Iris pigment epithelial cell (primary cell): ENCODE measurements at regions not wholly inside any gene's neighbourhood (a gene's known extent, or its start where the extent isn't known, plus 50 kb on each side); places are given as distances from the start of the nearest gene placed in this dataset.

ENCODE experiments used
- DNase-seq: peaks from one replicate; pipeline ENCODE4 v3.0.0-alpha.2; 2011; ENCODE audit warnings: low read depth

DNA sequence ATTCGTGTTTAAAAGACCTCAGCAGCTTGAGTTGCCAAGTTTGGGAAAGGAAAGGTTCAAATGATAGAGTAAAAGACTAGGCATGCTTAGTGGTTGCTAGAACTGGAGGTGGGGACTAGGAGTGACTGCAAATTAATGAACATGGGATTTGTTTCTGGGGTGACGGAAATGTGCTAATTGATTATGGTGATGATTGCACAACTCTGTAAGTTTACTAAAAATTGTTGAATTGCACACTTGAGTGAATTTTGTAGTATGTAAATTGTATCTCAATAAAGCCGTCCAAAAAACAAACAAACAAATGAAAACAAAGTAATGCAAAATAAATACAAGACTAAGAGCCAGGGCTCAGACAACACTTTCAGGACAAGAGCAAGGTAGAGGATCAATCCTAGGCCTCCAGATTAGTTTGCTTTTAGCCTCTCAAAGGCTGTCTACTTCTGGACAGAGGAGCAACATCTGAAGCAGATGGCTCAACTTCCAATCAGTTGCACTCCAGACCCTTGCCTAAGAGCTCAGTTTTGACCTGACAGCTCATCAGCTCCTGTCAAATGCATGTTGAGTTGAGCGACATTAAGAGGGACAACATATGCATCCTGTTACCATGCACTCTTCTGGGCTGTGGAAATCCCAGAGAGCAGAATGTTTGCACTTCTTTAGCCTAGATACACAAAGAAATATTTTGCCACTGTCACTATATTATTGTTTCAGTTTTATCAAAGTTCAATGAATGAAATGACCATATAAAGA lies 111.2 kb upstream of the ASIC2 start:
- DNase-seq = no peak

DNA sequence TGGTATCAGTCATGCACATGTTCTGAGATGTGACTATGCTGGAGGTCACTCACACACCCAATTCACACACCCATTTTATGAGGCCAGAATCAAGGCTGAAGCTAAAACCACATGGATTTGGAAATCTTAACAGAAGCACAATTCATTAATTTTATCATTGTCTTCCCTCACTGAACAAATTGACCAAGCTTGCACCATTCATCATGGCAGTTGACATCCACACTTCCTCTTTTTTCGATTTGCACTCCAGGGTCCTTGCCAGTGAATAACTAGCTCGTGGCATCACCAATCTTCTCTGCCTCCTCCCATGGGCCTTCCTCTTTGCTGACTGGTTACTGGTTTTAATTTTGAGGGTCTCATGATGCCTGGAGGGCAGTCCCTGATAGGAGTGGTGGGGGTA lies 123.0 kb upstream of the ASIC2 start:
- DNase-seq = no peak

DNA sequence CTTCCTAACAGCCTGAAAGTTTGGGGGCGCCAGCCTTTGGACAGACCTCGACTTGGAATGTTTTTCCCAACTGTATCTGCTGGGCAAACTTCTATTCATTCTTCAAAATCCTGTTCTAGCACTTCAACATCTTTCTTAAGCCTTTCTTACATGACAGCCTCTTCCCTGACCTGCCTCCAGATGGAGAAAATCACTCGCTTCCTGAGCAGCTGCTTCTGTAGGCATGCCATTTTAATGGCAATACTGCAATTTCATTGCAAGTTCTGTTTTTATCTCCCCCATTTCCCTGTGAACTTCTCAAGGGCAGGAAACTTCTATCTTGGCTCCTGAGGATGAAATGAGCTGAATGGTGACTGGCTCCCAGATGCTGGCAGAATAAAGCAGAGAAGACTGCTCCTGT lies 128.8 kb upstream of the ASIC2 start:
- no peak for DNase-seq

DNA sequence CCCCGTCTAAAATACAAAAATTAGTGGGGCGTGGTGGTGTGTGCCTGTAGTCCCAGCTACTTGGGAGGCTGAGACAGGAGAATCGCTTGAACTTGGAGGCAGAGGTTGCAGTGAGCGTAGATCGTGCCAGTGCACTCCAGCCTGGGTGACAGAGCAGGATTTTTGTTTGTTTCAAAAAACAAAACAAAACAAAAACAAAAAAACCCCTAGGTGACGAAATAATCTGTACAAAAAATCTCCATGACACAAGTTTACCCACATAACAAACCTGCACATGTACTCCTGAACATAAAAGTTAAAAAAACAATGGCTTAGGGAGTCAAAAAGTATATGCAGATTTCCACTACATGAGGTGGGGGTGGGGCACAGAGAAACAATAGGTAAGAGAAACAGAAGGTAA lies 140.5 kb upstream of the ASIC2 start:
- no peak for DNase-seq

DNA sequence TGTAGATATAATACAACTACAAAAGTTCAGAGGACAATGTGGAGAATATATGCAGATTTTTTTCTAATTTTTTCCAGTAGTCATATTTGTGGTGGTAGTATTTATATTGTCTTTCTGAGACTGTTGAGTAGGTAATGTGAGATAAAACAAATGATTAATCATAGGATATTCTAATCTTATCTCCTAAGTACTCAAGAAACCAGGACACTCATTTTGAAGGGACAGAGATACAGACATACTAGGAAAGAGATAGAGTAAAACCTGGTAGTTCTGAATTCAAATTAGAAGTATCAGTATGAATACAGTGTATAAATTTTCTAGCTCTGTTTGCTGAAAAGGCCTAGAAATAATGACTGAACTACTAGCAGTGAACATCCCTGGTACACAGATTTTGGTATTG lies 141.7 kb upstream of the ASIC2 start:
- DNase-seq = no peak

DNA sequence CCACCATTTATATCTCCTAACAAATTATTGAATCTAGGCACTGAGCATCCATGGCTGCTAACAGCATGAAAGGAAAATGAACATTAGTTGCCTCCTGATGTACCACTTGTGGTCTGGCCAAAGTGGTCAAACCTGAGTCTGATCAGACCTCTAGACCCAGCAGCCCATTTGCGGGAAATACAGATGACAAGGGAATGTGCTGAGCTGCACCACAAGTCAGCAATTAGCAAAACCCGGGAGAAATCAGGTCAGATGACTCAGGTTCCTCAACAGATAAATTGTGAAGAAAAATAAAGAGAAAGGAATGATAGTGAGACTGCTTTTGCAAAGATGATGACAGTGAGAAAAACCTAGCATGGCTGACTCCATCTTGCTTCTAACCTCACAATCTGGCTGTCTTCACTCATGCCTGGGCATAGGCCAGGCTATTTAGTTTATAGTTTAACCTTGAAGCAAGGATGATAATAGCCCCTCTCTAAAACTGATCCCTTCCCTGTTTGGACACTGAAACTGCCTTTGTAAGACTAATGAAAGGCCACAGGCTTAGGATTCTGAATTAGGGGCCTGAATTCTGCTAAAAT lies 142.7 kb upstream of the ASIC2 start:
- no peak for DNase-seq

DNA sequence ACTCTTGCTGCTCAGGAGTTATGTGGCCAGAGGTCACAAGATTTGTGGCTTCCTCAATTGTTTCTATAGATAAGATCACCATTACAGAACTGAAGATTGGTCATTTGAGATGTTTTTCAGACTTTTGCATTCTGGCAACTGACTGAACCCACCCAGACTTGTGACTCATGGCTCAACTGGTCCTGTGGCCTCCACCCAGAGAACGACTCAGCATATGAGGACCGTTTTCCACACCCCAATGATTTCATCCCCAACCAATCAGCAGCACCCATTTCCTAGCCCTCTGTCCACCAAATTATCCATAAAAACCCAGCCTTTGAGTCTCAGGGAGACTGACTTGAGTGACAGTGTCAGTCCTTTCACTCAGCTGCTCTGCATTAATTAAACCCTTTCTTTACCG lies 143.2 kb upstream of the ASIC2 start:
- DNase-seq = peak; percentile 10

DNA sequence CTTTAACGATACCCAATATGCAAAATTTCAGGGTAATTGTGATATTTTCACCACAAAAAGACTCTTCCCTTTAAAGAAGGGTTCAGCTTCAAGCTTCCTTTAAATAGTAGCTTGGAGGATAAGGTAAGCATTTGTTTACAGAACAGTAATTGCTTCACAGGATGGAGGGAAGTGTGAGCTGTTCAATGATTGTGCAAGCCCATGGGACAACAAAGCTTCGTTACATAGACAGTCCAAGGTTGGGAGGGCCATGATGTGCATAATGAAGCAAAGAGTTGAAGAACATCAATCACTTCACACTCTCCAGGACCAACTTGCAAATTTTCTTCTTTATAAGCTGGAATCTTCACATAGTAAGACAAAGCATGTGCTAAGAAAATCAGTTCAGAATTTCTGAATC lies 145.0 kb upstream of the ASIC2 start:
- no peak for DNase-seq

DNA sequence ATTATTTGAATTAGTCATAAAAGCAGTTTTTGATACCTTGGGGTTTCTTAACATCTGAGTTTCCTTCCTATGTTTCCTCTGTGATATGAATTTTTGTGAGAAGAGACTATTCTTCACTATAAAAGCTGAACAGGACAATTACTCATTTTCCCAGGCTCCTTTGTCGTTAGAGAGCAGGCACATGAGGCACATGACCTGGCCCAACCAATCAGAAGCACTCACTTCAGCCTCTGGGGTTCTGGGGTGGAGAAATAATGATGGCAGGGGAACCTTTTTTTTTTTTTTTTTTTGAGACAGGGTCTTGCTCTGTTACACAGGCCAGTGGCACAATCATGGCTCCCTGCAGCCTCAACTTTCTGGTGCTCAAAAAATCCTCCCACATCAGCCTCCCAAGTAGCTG lies 145.5 kb upstream of the ASIC2 start:
- no peak for DNase-seq

DNA sequence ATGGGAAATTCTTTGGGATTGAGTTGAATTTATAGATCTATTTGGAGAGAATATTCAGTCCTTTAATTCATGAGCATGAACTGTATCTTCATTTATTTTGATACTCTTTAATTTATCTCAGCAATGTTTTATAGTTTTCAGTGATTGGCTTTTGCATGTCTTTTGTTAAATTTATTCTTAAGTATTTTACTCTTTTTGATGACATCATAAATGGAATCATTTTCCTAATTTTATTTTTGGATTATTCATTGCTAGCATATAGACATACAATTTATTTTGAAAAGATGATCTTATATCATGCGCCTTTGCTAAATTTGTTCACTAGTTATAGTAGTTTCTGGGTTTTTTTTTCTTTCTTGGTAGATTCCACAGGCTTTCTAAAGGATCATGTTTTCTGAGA lies 149.2 kb upstream of the ASIC2 start:
- no peak for DNase-seq

DNA sequence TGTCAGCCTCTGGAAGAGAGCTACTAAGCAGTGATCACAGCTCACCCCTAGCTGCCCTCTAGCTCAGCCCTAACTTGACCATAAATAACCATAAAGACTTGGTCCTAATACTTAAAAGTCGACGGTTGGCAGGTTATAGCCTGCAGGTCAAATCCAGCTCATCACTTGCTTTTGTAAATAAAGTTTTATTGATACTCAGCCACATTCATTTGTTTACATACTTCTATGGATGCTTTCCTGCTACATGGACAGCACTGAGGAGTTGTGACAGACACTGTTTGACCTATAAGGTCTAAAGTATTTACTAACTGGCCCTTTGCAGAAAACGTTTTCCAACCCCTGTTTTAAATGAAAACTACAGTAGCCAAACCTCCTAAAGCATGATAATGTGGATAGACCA lies 151.6 kb upstream of the ASIC2 start:
- no peak for DNase-seq

DNA sequence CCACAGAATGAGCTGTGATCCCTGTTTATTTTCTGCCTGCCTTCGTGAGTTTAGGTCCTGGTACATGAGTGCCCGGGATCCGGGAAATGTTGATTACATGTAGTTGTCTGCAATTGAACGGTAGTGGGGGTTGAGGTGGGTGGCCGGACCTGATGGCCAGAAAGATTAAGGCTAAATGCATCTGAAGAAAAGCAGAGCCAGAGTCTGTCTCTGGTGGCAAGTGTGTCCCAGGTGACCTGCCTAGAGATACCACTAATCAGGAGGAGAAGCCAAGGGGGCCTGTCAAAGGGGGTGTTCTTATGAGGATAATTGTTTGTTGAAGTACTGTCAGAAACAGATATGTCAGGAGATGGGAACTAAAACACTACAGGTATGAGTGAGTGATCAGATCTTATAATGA lies 154.0 kb upstream of the ASIC2 start:
- no peak for DNase-seq

DNA sequence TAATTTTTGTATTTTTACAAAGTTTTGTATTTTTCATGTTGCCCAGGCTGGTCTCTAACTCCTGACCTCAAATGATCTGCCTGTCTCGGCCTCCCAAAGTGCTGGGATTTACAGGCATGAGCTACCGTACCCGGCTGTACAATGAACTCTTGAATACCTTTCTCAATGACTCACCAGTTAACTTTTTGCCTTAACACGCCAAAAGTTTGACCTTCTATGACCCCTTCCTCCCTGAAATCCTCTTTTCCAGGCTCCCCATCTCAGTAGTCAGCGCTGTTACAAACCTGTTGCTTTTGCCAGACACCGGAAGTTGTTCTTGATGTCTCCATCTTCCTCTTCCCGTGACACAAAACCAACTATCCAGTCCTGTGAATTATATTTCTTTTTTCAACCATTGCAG lies 158.1 kb upstream of the ASIC2 start:
- DNase-seq = no peak

DNA sequence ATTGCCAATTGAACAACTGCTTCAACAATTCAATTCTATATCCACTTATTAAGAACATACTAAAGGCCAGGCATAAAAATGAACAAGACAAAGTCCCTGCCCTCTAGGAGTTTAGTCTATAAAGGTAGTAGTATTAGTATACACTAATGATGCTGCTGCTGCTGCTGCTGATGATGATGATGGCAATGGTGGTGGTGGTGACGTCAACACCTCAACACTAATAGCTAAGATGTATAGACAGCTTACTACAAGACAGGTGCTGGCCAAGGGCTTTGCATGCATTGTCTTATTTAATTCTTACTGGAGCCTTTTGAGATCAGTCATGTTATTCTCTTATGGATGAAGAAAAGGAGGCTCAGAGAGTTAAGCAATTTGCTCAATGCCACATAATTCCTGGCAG lies 164.4 kb upstream of the ASIC2 start:
- no peak for DNase-seq

DNA sequence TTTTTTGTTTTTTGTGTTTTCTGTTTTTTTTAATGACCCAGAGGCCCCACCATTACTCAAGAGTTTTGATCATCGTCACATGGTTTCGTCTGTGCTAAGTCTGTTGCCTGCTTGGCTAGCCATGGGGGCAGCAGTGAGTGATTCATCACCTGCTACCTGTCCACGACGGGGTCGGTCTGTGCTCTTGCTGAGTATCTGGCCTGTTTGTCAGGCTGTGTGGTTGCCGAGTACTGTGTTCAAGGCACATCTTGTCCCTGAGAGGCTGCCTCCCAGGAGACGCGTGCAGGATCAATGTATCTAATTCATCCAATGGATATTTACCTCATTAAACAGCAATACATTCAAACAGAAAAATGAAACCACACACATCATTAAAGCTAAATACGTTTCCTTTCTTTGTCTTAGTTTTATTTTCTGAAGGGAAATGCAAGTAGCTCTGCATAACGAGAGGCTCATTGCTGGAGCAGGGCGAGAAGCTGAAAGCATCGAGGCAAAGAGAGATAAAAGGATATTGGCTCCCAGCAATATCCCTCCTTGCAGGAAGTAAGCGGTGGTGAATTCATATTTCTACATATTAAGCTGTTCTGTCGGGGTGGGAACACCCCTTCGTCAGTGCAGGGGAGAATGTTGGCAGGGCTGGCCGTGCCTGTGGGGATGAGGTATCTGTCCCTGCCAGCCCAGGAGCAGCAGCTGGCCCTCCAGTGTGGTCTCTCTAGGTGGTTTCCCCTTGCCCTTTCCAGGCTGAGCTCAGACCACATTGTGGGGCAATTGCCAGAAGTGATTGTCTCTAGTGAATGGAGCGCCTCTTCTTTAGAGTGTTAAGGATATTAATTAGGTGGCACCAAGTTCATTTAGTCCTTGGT lies 166.2 kb upstream of the ASIC2 start:
- DNase-seq = no peak

DNA sequence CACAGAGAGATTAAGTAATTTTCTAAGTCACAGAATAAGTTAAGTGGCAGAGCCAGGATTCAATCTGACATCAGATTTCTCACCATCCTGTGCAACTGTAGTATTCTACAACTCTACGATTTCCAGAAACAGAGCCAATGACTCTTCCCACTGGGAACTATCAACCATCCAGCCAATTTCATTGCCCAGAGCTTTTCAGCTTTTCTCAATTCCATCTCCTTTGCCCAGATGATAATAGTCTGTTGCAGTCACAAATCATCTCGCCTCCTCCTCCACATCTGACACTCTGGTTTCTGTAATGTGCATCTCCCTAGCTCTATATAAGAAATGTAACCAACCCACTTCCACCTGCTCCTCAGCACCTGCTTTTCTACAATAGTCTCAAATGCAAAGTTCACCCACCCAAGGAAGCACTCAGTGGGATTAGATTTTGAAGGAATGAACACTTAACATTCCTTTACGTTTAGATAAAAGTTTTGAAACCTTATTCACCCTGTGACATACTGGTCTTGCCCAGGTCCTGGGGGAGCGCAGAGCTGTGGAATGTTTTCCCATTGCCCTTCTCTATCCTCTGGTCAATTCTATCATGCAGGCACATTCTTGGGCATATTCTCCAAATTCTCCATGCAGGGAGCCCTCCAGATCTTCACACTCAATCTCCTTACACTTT lies 167.8 kb upstream of the ASIC2 start:
- DNase-seq = no peak

DNA sequence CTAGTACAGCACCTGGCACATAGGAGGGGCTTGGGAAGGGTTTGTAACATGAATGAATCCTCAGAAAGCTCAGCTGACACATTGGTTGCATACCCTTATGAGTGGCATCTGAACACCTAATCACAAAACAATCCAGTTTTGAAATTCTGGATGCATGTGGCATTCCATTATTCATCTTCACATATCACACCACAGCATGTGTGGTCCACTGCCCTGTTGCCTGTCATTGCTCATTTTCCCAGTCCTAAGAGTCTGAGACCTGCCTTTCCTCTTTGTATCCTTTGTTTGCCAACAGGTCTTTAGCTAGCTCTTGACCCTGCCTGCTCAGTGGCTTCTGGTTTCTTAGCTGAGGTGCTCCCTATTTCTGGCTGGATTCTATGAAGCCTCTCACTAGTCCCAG lies 170.8 kb upstream of the ASIC2 start:
- DNase-seq = no peak

DNA sequence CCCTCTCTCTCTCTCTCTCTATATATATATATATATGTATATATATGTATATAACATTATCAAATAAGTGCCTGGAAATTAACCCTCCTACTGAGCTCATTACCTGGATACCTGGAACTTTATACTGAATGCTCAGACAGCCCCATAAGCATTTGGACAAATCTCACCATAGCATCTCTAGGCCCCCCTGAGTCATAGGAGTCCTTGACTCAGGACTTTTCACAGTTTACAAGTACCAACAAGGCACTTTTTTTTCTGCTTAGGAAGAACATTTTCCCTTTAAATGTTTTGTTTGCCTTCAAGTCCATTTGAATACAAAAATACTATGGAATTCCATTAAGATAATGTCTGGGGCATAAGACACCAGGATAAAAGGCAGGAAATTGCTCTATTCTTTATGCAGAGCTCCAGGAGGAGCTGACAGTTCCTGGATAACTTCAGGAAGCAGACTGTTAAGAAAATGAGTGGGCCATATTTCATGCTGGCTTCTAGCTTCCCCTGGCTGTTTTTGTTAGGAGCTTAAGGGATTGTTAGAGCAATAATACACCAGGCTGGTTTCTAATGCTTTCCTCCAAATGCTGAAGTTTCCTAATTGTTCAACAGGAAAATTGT lies 171.7 kb upstream of the ASIC2 start:
- DNase-seq = no peak

DNA sequence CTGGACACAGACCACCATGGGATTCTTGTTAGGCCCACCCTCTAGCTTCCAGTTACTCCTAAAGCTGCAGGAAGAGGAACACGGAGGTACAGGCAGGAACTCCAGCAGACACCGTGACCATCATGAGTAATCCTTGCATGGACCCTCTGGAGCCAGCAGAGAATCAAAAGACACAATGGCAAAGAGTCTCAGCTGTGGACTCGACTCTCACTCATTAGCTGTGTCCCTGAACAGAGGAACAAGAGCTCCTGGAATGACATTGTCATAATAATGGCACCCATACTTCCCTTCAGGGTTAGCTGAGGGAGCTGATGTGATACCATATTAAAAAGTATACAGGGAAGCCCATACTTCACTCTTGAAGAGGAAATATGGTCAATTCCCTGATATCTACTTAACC lies 176.3 kb upstream of the ASIC2 start:
- no peak for DNase-seq

DNA sequence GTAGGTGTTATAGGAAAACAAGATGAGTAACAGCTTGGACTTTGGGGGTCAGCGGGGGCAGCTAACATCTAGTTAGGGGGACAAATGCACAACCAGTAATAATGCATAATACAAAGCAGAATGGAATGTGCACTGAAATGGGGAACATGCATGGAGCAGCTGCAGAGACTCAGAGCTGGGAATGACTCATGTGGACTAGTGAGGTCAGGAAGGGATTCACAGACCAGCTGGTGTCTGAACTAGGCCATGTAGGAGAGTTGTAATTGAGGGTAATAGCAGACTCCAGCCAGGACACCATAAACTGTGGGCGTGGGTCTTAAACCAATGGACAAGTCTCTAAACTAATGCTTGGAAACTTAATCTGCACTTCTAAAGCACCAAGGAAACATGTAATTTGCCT lies 176.8 kb upstream of the ASIC2 start:
- peak; percentile 80 for DNase-seq

DNA sequence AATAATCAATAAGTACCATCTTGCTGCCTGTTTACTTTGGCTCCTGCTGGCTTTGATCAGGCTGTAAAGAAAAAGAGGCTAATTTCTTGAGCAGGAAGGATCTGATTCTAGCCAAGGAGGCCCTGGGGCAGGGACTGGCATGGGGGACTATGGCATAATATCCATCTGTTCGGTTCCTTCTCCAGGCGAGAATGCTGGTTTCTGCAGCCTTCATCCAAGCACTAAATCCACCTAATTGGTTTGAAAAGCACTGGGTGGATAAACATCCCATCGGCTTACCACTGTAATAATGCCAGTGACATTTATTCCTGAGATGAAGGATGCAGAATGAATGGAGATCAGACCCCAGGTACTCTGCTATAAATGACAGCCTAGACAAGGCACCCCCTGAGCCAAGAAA lies 180.0 kb upstream of the ASIC2 start:
- no peak for DNase-seq

DNA sequence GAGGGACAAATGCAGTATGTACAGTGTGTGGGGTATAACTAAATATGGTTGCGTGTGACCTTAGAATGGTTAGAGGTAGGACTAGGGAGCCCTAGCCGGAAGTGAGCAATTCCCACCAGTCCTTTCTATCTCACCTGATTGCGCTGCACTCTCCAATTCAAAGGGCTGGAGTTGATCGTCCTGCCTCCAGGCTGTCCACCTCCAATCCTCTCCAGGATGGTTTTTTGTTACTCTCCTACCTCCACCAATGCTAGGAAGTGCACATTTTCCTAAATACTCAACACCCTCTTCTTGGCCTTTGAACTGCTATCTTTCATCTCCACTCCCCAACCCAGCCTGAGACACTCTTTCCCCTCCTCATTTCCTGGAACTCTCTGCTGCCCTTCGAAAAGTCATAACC lies 181.7 kb upstream of the ASIC2 start:
- DNase-seq = no peak
